ENCODE measurements at regions not wholly inside any gene's neighbourhood (a gene's known extent, or its start where the extent isn't known, plus 50 kb on each side); places are given as distances from the start of the nearest gene placed in this dataset.

DNA sequence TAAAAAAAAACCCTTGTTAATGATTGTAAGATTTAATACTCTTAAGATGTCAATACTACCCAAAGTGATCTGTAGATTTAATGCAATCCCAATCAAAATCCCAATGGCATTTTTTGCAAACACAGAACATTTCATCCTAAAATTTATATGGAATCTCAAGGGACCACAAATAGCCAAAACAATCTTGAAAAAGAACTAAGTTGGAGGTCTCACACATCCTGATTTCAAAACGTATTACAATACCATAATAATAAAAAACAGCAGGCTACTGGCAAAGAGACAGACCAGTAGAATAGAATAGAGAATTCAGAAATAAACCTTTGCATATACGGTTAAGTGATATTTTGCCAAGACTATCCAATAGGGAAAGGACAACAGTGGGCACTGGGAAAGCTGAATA is 331.9 kb upstream of the JARID2 start:
- TF ChIP-seq, protein P1, sequence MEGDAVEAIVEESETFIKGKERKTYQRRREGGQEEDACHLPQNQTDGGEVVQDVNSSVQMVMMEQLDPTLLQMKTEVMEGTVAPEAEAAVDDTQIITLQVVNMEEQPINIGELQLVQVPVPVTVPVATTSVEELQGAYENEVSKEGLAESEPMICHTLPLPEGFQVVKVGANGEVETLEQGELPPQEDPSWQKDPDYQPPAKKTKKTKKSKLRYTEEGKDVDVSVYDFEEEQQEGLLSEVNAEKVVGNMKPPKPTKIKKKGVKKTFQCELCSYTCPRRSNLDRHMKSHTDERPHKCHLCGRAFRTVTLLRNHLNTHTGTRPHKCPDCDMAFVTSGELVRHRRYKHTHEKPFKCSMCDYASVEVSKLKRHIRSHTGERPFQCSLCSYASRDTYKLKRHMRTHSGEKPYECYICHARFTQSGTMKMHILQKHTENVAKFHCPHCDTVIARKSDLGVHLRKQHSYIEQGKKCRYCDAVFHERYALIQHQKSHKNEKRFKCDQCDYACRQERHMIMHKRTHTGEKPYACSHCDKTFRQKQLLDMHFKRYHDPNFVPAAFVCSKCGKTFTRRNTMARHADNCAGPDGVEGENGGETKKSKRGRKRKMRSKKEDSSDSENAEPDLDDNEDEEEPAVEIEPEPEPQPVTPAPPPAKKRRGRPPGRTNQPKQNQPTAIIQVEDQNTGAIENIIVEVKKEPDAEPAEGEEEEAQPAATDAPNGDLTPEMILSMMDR (IDR thresholded peaks at IDR 0.05): no peak
- TF ChIP-seq POLR2AphosphoS5 (IDR thresholded peaks at IDR 0.05; ENCODE audit: low read depth, low read length): no peak
